Endothelial cell of umbilical vein (primary cell): ENCODE measurements at regions not wholly inside any gene's neighbourhood (a gene's known extent, or its start where the extent isn't known, plus 50 kb on each side); places are given as distances from the start of the nearest gene placed in this dataset.

Experiments used
- BruUV-seq: library from RNA; stranded (reverse); fragments of 400-500 nt; replicated peaks from 2 replicates; lab custom pipeline; 2021; lab: Mats Ljungman, UMichigan
- CTCF ChIA-PET: fragments of 300-600, 350-600 bp; sonication (Branson Sonifier 250); formaldehyde crosslinking; loops from one replicate; lab custom pipeline; 2021; ENCODE audit warnings: antibody characterized with exemption, inconsistent platforms; lab: Charles Lee
- POLR2A ChIA-PET: fragments of 300-600, 350-600 bp; sonication (Branson Sonifier 250); formaldehyde crosslinking; loops from one replicate; lab custom pipeline; 2021; ENCODE audit warnings: antibody characterized with exemption, inconsistent platforms; lab: Charles Lee
- DNase-seq: peaks from one replicate; pipeline ENCODE4 v3.0.0-alpha.2; 2011; ENCODE audit warnings: low read depth, low spot score
- FAIRE-seq: peaks from 2 replicates; lab custom pipeline; 2011; peaks lifted over from hg19 to GRCh38; lab: Jason Lieb, UNC
- H2AFZ ChIP-seq: 2 replicates; pipeline ENCODE4 v1.6.0; 2012; ENCODE audit warnings: low read depth, low read length, control low read depth, inconsistent platforms
- H3K27ac ChIP-seq: 2 replicates; pipeline ENCODE4 v1.5.1; 2011; ENCODE audit warnings: low read depth, mild to moderate bottlenecking, control low read depth, low read length, moderate library complexity; ENCODE audit not compliant: insufficient read depth
- H3K27me3 ChIP-seq, 2 experiments: 2 replicates each; pipeline versions ENCODE4 v1.6.0 to v1.6.1; 2011; ENCODE audit warnings: low read length in 2 of 2, mixed read lengths in 1 of 2; ENCODE audit not compliant: control insufficient read depth in 2 of 2, insufficient read depth in 2 of 2
- H3K36me3 ChIP-seq, 2 experiments: 2 replicates in 1 of 2; 3 replicates in 1 of 2; pipeline ENCODE4 v1.5.1; 2011; ENCODE audit warnings: low read length in 2 of 2, mild to moderate bottlenecking in 1 of 2, moderate library complexity in 1 of 2; ENCODE audit not compliant: control insufficient read depth in 2 of 2, insufficient read depth in 2 of 2; ENCODE audit errors: extremely low read depth in 1 of 2
- H3K4me1 ChIP-seq: 3 replicates; pipeline ENCODE4 v1.5.1; 2011; ENCODE audit warnings: mild to moderate bottlenecking, low read length; ENCODE audit not compliant: control insufficient read depth, insufficient read depth; ENCODE audit errors: extremely low read depth
- H3K4me2 ChIP-seq: 2 replicates; pipeline ENCODE4 v1.6.1; 2011; ENCODE audit warnings: low read length, control low read depth, mixed read lengths; ENCODE audit not compliant: insufficient read depth
- H3K4me3 ChIP-seq, 3 experiments: fragments of 200-600 bp in 1 of 3; sonication (generic), shearing (Covaris generic) in 1 of 3; replicated peaks in 1 of 3; 2 replicates each; pipeline ENCODE4 v1.5.1; 2011 to 2016; ENCODE audit warnings: control low read depth in 3 of 3, low read length in 3 of 3, mild to moderate bottlenecking in 2 of 3, inconsistent platforms in 1 of 3, low read depth in 1 of 3, moderate library complexity in 1 of 3; ENCODE audit not compliant: insufficient read depth in 1 of 3
- H3K79me2 ChIP-seq: 2 replicates; pipeline ENCODE4 v1.6.0; 2012; ENCODE audit warnings: low read length, inconsistent platforms; ENCODE audit not compliant: control insufficient read depth, insufficient read depth
- H3K9ac ChIP-seq: replicated peaks from 2 replicates; pipeline ENCODE3; 2011; ENCODE audit warnings: low read length, control low read depth; ENCODE audit not compliant: insufficient read depth; ENCODE audit errors: extremely low read depth
- H3K9me1 ChIP-seq: replicated peaks from 3 replicates; pipeline ENCODE4 v1.6.0; 2011; ENCODE audit warnings: mild to moderate bottlenecking, low read length; ENCODE audit not compliant: control insufficient read depth, insufficient read depth; ENCODE audit errors: extremely low read depth
- H3K9me3 ChIP-seq: replicated peaks from 2 replicates; pipeline ENCODE4 v1.5.1; 2012; ENCODE audit warnings: low read length, inconsistent platforms; ENCODE audit not compliant: control insufficient read depth, insufficient read depth
- H4K20me1 ChIP-seq: replicated peaks from 2 replicates; pipeline ENCODE3; 2011; ENCODE audit warnings: mild to moderate bottlenecking, low read length; ENCODE audit not compliant: control insufficient read depth, insufficient read depth; ENCODE audit errors: extremely low read depth
- CTCF ChIP-seq, 2 donors: IDR thresholded peaks; 1 replicate in 1 of 2; 2 replicates in 1 of 2; pipeline ENCODE4 v1.5.1; 2011; ENCODE audit warnings: low read length in 2 of 2, mild to moderate bottlenecking in 2 of 2, moderate library complexity in 2 of 2, control low read depth in 1 of 2, inconsistent platforms in 1 of 2, low read depth in 1 of 2; ENCODE audit not compliant: insufficient read depth in 1 of 2; ENCODE audit errors: extremely low read depth in 1 of 2
- EZH2 ChIP-seq: IDR thresholded peaks from 2 replicates; pipeline ENCODE4 v1.6.1; 2012; ENCODE audit warnings: borderline replicate concordance, low read depth, mild to moderate bottlenecking, moderate library complexity, low read length, inconsistent platforms; ENCODE audit not compliant: severe bottlenecking
- FOS ChIP-seq: IDR thresholded peaks from 2 replicates; pipeline ENCODE4 v1.6.1; 2011; ENCODE audit warnings: mild to moderate bottlenecking, low read length, moderate library complexity, borderline replicate concordance; ENCODE audit not compliant: insufficient read depth
- GATA2 ChIP-seq: IDR thresholded peaks from 2 replicates; pipeline ENCODE4 v1.7.0; 2011; ENCODE audit warnings: low read depth, mild to moderate bottlenecking, moderate library complexity, mixed read lengths, low read length; ENCODE audit not compliant: insufficient read length, insufficient read depth
- JUN ChIP-seq: IDR thresholded peaks from 2 replicates; pipeline ENCODE4 v1.6.1; 2011; ENCODE audit warnings: borderline replicate concordance, low read depth; ENCODE audit not compliant: insufficient read length, insufficient read depth
- MYC ChIP-seq: IDR thresholded peaks from one replicate; pipeline ENCODE4 v1.6.1; 2011; ENCODE audit warnings: mild to moderate bottlenecking, low read depth, low read length
- POLR2A ChIP-seq: IDR thresholded peaks from 2 replicates; pipeline ENCODE4 v1.6.1; 2012; ENCODE audit warnings: low read depth, mild to moderate bottlenecking, control low read depth, low read length
- POLR2AphosphoS5 ChIP-seq: IDR thresholded peaks from 2 replicates; pipeline ENCODE4 v1.6.1; 2012; ENCODE audit warnings: low read depth, mild to moderate bottlenecking, control low read depth, low read length, moderate library complexity; ENCODE audit not compliant: insufficient read depth
- dilution Hi-C: fragments of 300-500 bp; cut with MboI; formaldehyde crosslinking; loops from one replicate; pipeline ENCODE4 v1.15.0; 2019; ENCODE audit warnings: low sequenced_read_pairs; ENCODE audit not compliant: extremely low pct_ligation_motif_present
- intact Hi-C: fragments of 100-400 bp; cut with micrococcal nuclease; formaldehyde crosslinking; loops from one replicate; pipeline ENCODE4 v1.10.0; 2022
- TF ChIP-seq, protein P1 (sequence below): IDR thresholded peaks from 2 replicates; pipeline ENCODE4 v1.6.1; 2011; ENCODE audit not compliant: insufficient read depth, insufficient read length

- H3K27me3 ChIP-seq, result no peaks in the 10 kb centered on the region
- H2AFZ ChIP-seq, result no peak overlapping the region
- CTCF ChIA-PET, result no interaction called here
- H3K9me3 ChIP-seq, result no peaks in the 10 kb centered on the region
- no peak for FAIRE-seq
- BruUV-seq, result no TSS peak
- H3K79me2 ChIP-seq, result no peaks in the 10 kb centered on the region
- no peaks in the 10 kb centered on the region for H3K36me3 ChIP-seq
- no peaks in the 10 kb centered on the region for H4K20me1 ChIP-seq
- POLR2A ChIA-PET, result no interaction called here
- H3K4me1 ChIP-seq, result no peaks in the 10 kb centered on the region
- H3K9ac ChIP-seq, result no peak overlapping the region
- no peak overlapping the region for H3K27ac ChIP-seq
- no peak overlapping the region for H3K4me3 ChIP-seq
- intact Hi-C loops, result no loop called here
- H3K9me1 ChIP-seq, result no peaks in the 10 kb centered on the region
- no peak overlapping the region for H3K4me2 ChIP-seq
- no peak for DNase-seq
- dilution Hi-C loops, result no loop called here
- TF ChIP-seq EZH2 (no peak), GATA2 (no peak), POLR2AphosphoS5 (no peak), MYC (no peak), FOS (no peak), JUN (no peak), CTCF (IDR thresholded peaks at IDR 0.05; ENCODE audit: extremely low read depth in 1 of 2, insufficient read depth in 1 of 2, low read depth in 1 of 2, low read length in 2 of 2) (no peak), POLR2A (no peak)
- TF ChIP-seq, protein P1, sequence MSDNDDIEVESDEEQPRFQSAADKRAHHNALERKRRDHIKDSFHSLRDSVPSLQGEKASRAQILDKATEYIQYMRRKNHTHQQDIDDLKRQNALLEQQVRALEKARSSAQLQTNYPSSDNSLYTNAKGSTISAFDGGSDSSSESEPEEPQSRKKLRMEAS, result no peak
Measured at GRCh38 chr13:44171861-44172260, 201.8 kb upstream of the SERP2 start.
